ENCODE measurements at regions not wholly inside any gene's neighbourhood (a gene's known extent, or its start where the extent isn't known, plus 50 kb on each side); places are given as distances from the start of the nearest gene placed in this dataset.

GRCh38 chr18:59752666-59753065 is 55.4 kb upstream of the CCBE1 start:
- DNase-seq (ENCODE audit: low read depth): no peak

DNA sequence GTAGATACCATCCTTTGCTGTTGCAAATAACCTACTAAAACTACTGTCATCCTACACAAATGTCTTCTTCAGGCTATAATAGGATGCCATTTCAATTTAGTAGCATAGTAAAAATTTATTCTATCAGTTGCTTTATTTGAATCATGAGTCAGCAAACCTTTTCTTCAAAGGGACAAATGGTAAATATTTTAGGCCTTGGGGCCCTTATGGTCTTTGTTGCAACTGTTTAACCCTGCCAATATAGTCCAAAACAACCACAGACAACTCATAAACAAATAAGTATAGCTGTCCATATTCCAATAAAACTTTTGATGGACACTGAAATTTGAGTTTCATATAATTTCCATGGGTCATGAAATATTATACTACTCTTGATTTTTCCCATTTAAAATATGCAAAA is 54.0 kb upstream of the CCBE1 start:
- DNase-seq (ENCODE audit: low read depth): no peak

DNA sequence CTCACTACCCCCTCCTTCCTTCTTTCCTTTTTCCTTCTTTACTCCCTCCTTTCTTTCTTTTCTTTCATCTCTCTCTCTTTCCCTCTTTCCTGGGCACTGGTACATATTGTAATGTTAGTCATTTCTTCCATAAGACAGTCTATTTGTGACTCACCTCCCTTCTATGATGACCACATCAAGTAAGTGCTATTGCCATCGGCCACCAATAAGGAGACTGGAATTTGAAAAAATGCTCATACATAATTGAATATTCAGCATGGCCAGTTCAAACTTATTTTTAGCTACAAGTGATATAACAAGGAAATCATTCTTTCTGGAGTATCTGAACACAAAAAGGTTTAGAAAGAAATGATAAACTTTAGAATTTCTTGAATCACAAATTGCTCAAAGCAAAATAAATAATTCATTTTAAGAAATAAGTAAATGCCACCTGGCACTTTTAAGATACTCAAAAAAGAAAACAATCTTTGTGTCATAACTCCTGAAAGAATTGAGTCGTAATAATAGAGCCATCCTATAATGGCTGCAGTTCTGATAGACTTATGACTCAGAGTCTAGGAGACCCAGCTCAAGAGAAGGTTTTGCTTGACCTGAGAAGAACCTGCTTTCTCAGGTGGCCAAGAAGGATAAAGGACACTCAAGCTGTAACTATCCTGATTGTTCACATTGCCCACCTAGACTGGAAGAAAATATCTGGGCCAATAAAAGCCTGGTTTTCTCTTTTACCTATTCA is 51.6 kb upstream of the CCBE1 start:
- peak; percentile 73 for DNase-seq (ENCODE audit: low read depth)

Measured in HS-5 (cell line).